GM18520 (cell line): ENCODE measurements at regions not wholly inside any gene's neighbourhood (a gene's known extent, or its start where the extent isn't known, plus 50 kb on each side); places are given as distances from the start of the nearest gene placed in this dataset.

Experiments used
- ATAC-seq: cut with Tn5 transposase; IDR thresholded peaks from one replicate; pipeline ENCODE4 v1.9.1; 2021; ENCODE audit not compliant: unreplicated experiment

DNA sequence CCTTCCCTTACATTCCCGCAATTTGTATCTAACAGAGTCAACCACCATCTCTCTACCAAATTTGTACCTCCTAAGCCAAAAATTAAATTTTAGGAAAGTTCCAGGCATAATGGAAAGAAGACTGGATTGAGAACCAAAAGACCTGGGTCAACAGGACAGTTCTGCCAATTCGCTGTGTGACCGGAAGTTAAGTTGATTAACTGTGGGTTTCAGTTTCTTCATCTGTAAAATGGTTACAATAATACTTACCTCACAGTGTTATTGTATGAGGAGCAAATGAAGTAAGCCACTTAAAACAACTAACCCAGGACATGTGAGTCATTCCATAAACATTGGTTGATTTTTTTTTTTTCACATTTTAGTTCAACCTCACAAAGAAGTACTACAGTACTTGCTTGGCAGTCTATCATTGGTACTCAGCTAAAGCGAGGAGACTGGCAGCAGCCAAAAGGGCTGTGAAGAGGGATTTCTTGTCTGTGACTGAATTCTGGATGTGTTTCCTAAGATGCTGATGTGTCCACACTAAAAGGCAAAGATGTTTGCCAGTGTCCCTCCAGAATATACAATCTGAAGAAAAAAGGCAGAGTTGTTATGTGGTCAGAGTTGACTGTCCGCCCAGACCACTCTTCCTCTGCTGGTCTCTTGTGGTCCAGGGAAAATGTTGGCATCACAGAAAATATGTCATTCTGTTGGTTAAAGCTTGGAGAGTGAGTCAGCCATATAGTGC is 198.6 kb downstream of the TLE1 start:
- ATAC-seq = no peak

DNA sequence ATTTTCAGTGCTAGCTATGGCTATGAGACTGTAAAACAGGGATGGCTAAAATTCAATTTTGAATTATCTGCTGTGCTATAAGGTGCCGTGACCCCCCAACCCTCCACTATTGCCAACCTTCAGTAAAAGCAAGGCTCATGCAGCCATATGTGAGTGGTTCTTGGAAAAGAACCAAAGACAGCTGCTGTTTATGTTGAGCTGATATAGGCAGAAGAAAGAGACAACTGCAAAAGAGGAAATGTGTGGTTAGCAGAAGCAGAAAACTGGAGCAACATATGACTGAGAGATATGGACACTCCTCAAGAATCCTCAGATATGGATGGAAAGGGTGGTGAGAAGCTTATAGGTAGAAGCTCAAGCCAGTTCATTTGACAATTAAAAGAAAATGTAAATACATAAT is 200.3 kb downstream of the TLE1 start:
- ATAC-seq = no peak

DNA sequence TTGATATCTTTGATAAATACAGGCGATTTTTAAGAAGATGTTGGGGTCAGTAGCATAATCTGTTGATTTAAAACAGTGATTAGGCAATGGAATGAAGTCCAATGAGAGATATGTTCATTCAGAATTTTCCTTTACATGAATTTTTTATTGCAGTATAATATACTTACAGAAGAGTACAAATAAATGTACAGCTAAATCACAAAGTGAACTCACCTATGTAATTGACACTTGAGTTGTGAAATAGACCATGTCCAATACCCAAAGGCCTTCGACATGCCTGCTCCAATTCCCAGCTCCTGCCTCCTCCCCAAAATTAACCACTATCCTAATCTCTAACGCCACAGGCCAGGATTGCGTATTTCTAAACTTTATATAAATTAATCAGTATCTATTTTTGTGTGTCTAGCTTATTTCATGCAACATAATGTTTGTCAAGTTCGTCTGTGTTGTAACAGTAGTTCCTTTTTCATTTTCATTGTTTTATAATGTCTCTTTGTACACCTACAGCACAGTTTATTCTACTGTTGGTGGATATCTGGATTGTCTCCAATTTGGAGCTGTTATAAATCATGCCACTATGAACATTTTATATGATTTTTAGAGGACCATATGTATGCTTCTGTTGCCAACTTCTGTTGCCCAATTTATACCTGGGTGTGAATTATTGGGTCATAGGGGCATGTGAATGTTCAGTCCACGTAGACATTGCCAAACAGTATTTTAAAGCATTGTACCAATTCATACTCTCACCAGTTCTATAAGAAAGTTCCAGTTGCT is 208.3 kb downstream of the TLE1 start:
- no peak for ATAC-seq

DNA sequence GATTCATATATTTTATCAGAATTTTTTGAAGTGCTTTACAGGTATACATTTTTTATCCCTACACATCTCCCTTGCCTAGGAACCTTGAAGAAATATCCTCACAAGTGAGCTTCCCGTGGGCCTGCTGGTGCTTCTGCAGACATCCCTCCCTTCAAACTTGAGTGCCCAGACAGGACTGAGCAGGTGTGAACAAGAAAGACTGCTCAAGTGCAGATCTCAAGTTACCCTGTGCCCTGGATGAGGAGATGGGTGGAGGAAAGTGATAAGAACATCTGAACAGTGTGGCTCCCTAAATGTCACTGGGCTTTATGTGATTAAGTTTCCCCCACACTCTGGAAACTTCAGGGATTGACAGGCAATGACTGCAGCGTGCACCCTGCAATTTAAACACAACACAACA is 209.8 kb downstream of the TLE1 start:
- ATAC-seq = no peak

DNA sequence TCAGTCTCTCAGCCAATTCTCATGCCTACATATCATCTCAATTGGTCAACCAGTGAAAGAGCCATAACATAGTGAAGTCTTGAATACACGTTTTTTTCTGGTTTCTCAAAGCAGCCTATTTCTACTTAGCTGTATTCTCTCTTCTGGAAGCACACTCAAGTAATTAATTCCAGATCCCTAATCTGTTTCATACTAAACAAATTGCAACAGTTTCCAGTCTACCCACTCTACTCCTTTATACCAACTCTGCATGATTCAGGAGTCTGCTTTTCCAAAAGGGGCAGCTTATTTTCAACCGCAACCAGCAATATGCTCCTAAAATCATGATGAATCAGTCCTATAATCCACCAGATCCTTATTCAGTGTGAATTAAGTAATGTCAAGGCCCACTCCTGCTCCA is 211.7 kb downstream of the TLE1 start:
- no peak for ATAC-seq

DNA sequence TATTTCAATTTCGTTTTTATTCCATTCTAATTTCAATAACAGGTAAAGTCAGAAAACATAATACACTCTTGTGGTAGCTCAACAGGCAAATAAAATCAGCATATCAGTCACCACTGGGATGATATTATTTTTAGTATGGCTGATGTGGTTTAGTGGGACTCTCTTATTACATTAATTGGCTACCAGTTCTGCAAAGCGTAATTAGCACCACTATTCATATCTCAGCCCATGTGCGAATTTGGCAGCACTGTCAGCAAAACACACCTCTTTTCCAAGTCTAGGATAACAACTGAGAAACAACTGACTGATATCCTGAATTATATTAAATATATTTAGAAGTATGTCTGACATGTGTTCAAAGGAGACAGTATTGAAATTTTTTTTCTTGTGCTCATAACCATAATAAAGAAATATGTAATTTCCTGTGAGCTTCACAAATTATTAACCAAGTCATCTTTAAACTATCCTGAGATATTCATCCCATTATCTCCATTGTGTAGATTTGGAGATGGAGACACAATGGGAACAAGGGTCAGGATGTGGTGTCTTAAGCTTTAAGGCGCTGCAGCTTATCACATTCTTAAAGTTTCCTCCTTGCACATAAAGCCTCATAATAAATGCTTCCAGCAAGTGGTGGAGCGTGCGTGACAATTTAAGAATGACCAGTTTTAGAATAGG is 212.4 kb downstream of the TLE1 start:
- no peak for ATAC-seq

DNA sequence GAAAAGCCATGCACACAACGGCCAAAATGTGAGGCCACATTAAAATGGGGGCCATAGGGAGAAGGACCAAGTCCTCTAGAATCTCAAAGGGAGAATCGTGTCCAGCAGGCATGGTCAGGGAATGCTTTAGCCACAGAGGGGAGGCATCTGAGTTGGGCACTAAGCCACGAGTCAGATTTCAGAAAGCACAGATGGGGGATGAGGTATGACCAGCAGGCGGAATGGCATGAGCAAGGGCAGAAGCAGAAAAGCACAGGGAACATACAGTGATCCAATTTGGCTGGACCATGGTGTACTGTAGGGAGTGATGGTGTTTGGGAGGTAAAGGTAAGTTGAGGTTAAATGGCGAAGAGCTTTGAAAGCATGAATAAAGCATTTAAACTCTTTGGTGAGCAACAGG is 214.6 kb downstream of the TLE1 start:
- ATAC-seq = no peak

DNA sequence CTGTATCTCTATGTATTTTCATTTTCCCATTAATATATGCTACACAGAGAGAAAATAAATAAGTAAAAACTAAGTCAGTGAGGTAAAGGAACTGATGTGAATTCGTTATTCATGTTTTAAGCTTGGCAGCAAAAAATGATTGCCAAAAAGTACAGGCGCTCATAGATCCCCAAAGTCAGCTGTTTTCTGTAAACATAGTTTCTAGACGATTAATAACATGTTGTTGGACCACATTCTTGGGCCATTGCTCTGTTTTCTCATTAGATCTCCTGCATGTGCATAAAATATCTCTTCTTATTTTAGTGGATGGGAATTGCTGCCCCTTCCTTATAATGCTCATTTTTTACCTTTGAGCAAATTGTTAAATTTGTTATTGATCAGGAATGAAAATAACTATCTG is 215.2 kb downstream of the TLE1 start:
- no peak for ATAC-seq

DNA sequence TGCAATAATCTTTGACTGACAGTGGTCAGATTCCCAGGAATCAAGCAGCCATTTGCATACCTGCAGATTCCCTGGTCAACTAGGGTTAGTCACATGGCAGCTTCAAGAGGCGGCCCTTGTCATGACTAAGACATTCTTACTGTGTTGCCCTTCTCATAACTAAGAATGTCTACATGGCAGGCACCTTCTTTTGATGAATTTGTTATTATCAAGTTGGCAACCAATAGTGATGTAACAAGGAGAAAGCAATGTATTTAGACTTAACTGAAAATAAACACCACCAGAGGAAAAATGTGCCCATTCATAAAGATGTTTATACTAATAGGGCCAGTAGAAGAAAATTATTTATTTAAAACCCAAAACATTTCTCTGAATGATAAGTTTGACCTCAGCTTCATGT is 215.6 kb downstream of the TLE1 start:
- ATAC-seq = no peak

DNA sequence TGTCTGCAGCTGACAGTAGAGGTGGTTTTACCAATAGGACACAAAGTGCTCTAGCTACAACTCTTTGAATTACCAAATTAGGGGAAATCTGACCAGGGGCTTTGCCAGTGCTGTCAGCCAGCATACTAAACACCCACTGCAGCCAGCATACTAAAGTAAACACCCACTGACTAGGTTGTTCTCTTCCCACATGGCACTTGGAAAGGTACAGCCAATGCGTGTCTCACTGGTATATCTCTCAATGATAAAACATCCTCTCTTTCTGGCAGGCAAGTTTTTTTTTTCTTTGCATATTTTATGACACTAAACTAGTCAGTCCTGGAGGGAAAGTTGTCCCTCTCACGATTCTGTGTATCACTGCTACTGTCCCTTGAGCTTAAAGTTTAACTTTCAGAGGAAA is 216.1 kb downstream of the TLE1 start:
- no peak for ATAC-seq

DNA sequence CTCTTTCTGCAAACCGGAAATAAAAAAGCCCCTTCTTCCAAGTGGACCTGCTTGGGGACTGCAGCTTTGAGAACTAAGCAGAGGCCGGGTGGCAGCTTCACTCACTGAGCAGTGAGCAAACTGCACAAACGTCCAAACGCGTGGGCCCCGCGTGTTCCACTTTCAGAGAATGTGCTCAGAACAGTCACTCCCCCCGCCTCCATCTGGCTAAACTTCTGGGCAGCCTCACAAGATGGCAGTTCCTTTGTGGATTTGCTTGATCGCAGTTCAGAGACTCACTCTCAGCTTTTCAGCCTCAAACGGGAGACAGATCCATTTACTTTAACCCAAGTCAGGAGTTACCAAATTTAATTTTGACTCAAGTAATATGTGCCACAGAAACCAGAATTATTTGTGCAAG is 216.6 kb downstream of the TLE1 start:
- no peak for ATAC-seq

DNA sequence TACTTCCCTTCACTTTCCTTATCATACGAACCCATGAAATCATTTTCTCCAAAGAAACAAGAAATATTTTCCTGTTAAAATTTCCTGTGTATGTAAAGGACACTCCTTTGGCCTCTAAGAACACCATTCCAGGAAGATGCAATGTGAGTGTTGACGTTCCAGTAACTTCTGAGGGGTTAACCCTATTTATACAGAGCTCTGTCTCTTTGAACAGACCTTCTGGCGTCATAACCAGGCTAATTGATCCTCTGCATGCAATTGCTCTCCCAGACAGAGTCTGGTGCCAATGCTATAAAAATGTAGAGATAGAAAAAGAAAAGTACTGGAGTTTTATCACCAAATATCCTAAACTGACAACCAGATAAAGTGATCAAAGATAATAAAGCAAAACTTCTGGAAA is 218.5 kb downstream of the TLE1 start:
- no peak for ATAC-seq

DNA sequence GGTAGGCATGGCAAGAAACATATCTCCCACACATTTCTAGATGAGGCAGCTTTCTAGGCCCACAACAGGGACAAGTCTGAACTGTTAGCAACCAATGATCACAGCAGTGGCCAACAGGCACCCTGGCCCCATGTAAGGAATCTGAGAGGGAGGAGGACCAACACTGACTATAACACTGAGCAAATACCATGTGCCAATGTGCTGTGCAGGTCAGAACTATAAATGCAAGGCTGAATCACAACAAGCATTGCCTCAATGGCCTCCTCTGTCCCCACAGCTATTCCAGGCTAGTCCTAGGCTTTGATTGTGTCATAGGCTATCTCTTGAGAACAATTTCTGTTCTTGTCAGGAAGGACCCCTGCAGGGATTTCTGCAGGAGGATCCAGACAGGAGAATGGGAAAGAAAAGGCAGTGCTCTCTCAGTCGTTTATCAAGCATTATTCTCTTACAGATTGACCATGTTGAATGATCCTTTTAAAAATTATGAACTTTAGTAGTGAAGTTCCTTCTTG is 221.2 kb downstream of the TLE1 start:
- ATAC-seq = no peak

DNA sequence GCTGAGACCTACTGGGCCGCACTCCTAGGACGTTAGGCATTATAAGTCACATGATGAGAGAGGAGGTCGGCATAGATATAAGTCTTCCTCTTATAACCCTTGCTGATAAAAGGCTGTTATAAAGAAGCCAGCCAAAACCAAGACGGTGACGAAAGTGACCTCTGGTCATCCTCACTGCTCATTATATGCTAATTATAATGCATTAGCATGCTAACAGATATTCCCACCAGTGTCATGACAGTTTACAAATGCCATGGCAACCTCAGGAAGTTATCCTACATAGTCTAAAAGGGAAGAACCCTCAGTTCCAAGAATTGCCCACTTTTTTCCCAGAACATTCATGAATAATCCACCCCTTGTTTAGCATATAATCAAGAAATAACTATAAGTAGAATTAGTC is 222.4 kb downstream of the TLE1 start:
- ATAC-seq = no peak

DNA sequence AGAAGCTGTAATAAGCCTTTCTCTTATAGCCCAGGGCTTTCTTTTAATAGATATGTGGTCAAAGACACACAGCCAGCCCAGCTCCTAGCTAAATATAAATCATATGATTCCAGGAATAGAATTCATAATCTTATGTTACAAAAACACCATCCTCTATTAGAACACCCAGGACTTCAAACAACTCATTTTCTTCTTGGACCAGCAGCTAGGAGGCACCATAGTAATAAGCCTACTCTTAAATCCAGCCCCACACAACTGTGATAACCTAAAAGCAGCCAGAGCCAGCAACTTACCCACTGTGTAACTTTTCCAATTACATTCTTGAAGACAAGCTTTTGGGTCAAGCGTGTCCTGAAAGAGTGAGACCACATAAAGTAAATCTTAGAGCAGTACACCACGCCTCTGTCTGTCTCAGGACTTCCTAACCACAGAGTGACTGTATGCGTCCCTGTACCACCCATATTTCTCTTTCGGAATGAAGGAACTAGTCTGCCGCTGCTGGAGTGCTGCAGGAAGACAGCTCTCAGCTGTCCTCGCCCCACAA is 223.8 kb downstream of the TLE1 start:
- ATAC-seq = no peak

DNA sequence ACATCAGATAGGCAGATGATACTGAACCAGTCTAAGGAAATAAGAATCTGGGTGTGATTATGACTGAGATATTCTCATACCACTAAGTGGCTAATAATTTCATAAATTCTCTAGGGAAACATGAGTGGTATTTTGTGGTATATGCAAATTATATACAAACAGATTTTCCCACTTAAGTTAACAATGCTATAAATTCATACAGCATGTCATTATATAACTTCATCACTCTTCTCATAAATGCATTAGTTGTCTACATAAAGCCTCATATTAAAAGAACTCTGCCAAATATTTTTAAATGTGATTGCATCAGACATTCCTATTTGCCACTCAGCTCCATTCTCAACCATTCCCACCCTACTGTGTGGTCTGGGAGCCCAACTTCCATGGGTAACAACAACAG is 226.5 kb downstream of the TLE1 start:
- no peak for ATAC-seq

DNA sequence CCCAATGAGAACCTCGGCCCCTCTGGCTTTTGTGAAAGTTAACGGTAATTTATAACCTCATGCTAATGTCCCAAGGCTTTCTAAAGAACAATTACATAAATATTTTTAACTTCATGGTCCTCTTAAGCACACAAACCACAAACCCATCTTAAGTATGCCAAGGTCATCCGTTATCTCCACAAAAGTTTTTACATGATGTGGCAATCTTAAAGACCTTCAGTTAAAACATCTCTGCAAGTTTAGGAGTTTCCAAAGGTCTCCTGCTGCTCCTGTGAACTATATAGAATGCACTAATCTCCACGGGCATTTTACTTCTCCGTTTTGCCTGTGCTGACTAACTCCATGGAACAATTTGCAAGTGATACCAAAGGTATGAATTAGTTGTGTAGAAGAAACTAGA is 228.2 kb downstream of the TLE1 start:
- no peak for ATAC-seq

DNA sequence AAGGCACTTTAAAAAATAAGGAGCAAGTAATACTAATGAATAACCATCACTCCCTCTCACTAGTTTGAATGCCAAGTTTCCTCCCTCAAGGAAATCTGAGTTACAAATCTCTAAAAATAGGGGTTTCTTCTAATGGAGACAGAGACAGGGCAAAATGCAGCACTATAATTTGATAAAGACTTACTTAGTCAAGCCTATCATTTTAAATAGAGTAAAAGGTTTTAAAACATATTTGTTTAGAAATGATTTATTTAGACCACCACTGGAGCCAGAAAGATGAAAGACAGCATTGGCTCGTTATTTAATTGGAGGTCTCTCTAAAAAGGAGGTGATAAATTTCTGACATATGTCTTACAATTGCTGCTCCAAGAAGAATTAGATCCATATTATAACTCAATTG is 228.7 kb downstream of the TLE1 start:
- ATAC-seq = no peak

DNA sequence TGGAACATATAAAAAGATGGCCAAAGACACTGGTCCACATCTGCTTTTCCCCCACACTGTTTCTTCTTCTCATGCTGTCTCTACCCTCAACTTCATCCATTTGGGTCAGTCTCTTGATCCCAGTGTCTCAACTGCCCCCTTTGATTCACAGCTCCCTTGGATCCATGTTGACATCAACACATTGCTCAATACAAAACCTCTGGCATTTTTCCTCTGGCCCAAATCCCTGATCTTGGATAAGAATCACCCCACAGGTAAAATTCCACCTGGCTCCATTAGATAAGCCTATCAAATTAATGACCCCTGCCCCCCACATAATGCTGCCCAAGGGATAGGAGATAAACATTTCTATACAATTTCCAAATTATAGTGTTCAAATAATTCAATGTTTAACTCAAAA is 229.8 kb downstream of the TLE1 start:
- ATAC-seq = no peak

DNA sequence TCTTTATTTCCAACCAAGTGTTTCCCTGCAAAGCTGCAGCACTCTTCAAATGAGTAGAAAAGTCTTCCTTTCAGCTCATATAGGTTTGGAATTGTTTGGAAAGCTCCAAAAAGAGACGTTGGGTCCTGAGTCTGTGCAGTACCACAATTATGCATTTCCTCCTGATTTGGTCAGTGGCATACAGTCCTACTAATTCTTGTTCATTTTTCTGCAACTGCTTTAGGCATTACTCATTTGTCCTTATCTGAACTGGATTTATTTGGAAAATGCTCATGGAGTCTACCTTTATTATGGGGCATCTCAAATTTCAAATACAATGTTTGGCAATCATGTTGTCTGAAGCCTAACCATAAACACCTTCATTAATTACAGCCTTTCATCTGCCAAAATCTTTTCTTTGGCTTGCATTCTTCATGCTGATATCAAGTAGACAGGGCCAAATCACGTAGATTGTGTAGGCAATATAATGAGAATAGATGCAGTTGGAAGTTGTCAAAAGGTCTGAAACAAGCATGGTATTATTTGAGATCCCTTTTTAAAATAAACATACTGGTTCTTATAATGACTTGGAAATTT is 232.8 kb downstream of the TLE1 start:
- ATAC-seq = no peak

DNA sequence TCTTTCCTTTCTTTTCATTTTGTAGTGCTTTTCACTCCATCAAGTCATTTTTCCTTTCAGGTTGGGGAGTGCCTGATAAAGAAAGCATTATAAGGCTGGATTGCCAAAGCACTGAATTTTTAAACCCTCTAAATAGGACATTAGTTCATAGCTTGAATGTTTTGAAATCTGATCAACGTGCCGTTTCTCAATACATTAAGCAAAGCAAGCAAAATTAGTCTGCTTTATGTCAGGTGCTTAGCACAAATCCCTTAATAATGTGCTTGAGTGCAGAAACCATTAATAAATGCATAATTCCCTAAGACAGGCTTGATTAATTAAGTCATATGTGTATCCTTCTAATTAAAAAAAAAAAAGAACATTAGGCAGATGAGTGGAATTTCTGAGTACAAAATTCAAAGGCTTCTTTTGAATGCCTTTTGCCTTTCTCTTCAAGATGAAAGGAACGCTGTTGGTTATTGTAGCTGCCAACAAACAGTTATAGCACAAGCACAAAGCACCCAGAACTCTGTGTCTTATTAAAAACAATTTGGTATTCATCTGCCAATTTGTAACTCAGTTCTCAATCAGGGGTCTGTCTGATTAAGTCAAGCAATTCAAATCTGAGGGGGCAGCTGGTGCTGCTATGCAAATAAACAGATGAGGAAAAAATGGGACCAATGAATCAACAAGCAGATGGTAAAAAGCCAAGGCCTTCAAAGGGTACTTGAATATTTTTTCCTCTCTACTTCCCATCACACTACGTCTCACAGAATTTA is 233.7 kb downstream of the TLE1 start:
- ATAC-seq = no peak
